Mesenchymal stem cell (in vitro differentiated cells and primary cell): ENCODE measurements at regions not wholly inside any gene's neighbourhood (a gene's known extent, or its start where the extent isn't known, plus 50 kb on each side); places are given as distances from the start of the nearest gene placed in this dataset.

ENCODE experiments used
- DNase-seq: peaks from one replicate; pipeline ENCODE4 v3.0.0-alpha.2; 2013
- H2AFZ ChIP-seq: one replicate; pipeline ENCODE4 v1.6.1; 2013; ENCODE audit warnings: low read depth, mild to moderate bottlenecking, control low read depth, inconsistent platforms, low read length, moderate library complexity
- H2AK5ac ChIP-seq: 2 replicates; pipeline ENCODE4 v1.6.1; 2013; ENCODE audit warnings: low read length, moderate library complexity, mild to moderate bottlenecking, inconsistent platforms; ENCODE audit not compliant: severe bottlenecking
- H2BK120ac ChIP-seq: one replicate; pipeline ENCODE4 v1.6.1; 2013; ENCODE audit warnings: low read depth, mild to moderate bottlenecking, inconsistent platforms, low read length, moderate library complexity
- H2BK12ac ChIP-seq, 2 experiments: one replicate each; pipeline ENCODE4 v1.6.1; 2013; ENCODE audit warnings: inconsistent platforms in 2 of 2, low read length in 2 of 2, mild to moderate bottlenecking in 2 of 2, moderate library complexity in 2 of 2, control low read depth in 1 of 2
- H2BK15ac ChIP-seq: one replicate; pipeline ENCODE4 v1.6.1; 2013; ENCODE audit warnings: mild to moderate bottlenecking, low read depth, inconsistent platforms; ENCODE audit not compliant: poor library complexity, severe bottlenecking
- H2BK5ac ChIP-seq: 2 replicates; pipeline ENCODE4 v1.6.1; 2013; ENCODE audit warnings: low read depth, mild to moderate bottlenecking, low read length, control low read depth, inconsistent platforms; ENCODE audit not compliant: poor library complexity, severe bottlenecking
- H3K14ac ChIP-seq, 2 experiments: one replicate each; pipeline ENCODE4 v1.6.1; 2013; ENCODE audit warnings: inconsistent platforms in 2 of 2, low read length in 2 of 2, control low read depth in 1 of 2, mild to moderate bottlenecking in 1 of 2, moderate library complexity in 1 of 2
- H3K18ac ChIP-seq, 2 experiments: one replicate each; pipeline ENCODE4 v1.6.1; 2013; ENCODE audit warnings: inconsistent platforms in 2 of 2, low read length in 2 of 2, control low read depth in 1 of 2, low read depth in 1 of 2, mild to moderate bottlenecking in 1 of 2
- H3K23ac ChIP-seq, 2 experiments: one replicate each; pipeline ENCODE4 v1.6.1; 2013; ENCODE audit warnings: inconsistent platforms in 2 of 2, low read length in 2 of 2, mild to moderate bottlenecking in 2 of 2, moderate library complexity in 2 of 2, control low read depth in 1 of 2
- H3K27ac ChIP-seq: 2 replicates; pipeline ENCODE4 v1.5.1; 2013; ENCODE audit warnings: mild to moderate bottlenecking, moderate library complexity, low read length, control low read depth, inconsistent platforms; ENCODE audit not compliant: poor library complexity, severe bottlenecking
- H3K27me3 ChIP-seq, 2 experiments: 2 replicates each; pipeline versions ENCODE4 v1.6.1 to v1.7.0; 2013; ENCODE audit warnings: low read length in 2 of 2, mild to moderate bottlenecking in 2 of 2, moderate library complexity in 2 of 2, control low read depth in 1 of 2, inconsistent platforms in 1 of 2; ENCODE audit not compliant: control insufficient read depth in 1 of 2, insufficient read depth in 1 of 2
- H3K36me3 ChIP-seq, 2 experiments: 2 replicates each; pipeline versions ENCODE4 v1.6.1 to v1.7.0; 2013; ENCODE audit warnings: low read length in 2 of 2, control low read depth in 1 of 2, inconsistent platforms in 1 of 2, low read depth in 1 of 2, mild to moderate bottlenecking in 1 of 2; ENCODE audit not compliant: insufficient read depth in 2 of 2, control insufficient read depth in 1 of 2
- H3K4ac ChIP-seq, 2 experiments: one replicate each; pipeline ENCODE4 v1.6.1; 2013; ENCODE audit warnings: inconsistent platforms in 2 of 2, low read length in 2 of 2, mild to moderate bottlenecking in 2 of 2, moderate library complexity in 2 of 2, control low read depth in 1 of 2, low read depth in 1 of 2
- H3K4me1 ChIP-seq: 2 replicates; pipeline ENCODE4 v1.6.1; 2013; ENCODE audit warnings: low read depth, low read length, control low read depth; ENCODE audit not compliant: control insufficient read depth, insufficient read depth
- H3K4me2 ChIP-seq: 2 replicates; pipeline ENCODE4 v1.6.1; 2013; ENCODE audit warnings: low read length, mild to moderate bottlenecking, inconsistent platforms; ENCODE audit not compliant: poor library complexity, severe bottlenecking
- H3K4me3 ChIP-seq, 2 experiments: 2 replicates each; pipeline versions ENCODE4 v1.5.1 to v1.7.0; 2013; ENCODE audit warnings: low read length in 2 of 2, mild to moderate bottlenecking in 2 of 2, control low read depth in 1 of 2, low read depth in 1 of 2; ENCODE audit not compliant: insufficient read depth in 1 of 2
- H3K79me1 ChIP-seq: replicated peaks from 2 replicates; pipeline ENCODE4 v1.6.1; 2013; ENCODE audit warnings: mild to moderate bottlenecking, control low read depth, low read length, inconsistent platforms; ENCODE audit not compliant: poor library complexity, severe bottlenecking
- H3K9ac ChIP-seq: 2 replicates; pipeline ENCODE4 v1.7.0; 2013; ENCODE audit warnings: mild to moderate bottlenecking, low read length, moderate library complexity
- H3K9me3 ChIP-seq: 2 replicates; pipeline ENCODE4 v1.7.0; 2013; ENCODE audit warnings: mild to moderate bottlenecking, low read length; ENCODE audit not compliant: control insufficient read depth
- H4K8ac ChIP-seq: one replicate; pipeline ENCODE4 v1.6.1; 2013; ENCODE audit warnings: inconsistent platforms, mild to moderate bottlenecking, low read length, moderate library complexity
- H4K91ac ChIP-seq: one replicate; pipeline ENCODE4 v1.6.1; 2013; ENCODE audit warnings: mild to moderate bottlenecking, low read length, inconsistent platforms
- WGBS: methylation state at CpG from one replicate; pipeline ENCODE4 v1.1.7; 2013; ENCODE audit warnings: mixed read lengths; 5-methylcytosine and 5-hydroxymethylcytosine counted together

DNA sequence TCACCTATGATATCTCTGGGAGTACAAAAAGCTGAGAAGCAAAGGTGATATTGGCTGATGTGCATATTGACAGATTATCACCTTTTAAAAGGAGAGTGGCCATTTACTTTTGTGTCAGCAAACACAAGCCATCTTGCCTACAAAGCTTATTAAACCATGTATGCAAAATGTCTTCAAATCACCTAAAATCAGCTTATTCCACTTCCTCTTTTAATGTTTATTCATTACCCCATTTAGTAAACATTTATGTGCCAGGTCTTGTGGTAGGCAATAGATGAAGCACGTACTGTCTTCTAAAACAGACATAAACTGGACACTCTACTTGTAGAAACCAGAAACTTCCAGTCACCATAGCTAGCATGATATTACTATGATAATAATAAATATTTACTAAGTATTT lies 354.6 kb downstream of the RBM26 start:
- DNase-seq = no peak
- H2AFZ ChIP-seq = no peak overlapping the region
- H2BK12ac ChIP-seq = no peak overlapping the region
- H3K79me1 ChIP-seq = no peaks in the 10 kb centered on the region
- H2BK15ac ChIP-seq = no peak overlapping the region
- no peaks in the 10 kb centered on the region for H3K27me3 ChIP-seq
- H4K91ac ChIP-seq = no peak overlapping the region
- H3K14ac ChIP-seq = no peak overlapping the region
- no peak overlapping the region for H3K23ac ChIP-seq
- no peaks in the 10 kb centered on the region for H3K4me1 ChIP-seq
- no peak overlapping the region for H3K4ac ChIP-seq
- no peak overlapping the region for H2BK120ac ChIP-seq
- no peak overlapping the region for H3K27ac ChIP-seq
- no peak overlapping the region for H3K18ac ChIP-seq
- no peak overlapping the region for H3K4me3 ChIP-seq
- whole genome bisulfite sequencing = no CpG with 5 or more reads among the region's 1 CpG
- H3K9me3 ChIP-seq = no peaks in the 10 kb centered on the region
- H2BK5ac ChIP-seq = no peak overlapping the region
- no peak overlapping the region for H3K4me2 ChIP-seq
- H3K36me3 ChIP-seq = no peaks in the 10 kb centered on the region
- no peak overlapping the region for H2AK5ac ChIP-seq
- no peak overlapping the region for H3K9ac ChIP-seq
- no peak overlapping the region for H4K8ac ChIP-seq

DNA sequence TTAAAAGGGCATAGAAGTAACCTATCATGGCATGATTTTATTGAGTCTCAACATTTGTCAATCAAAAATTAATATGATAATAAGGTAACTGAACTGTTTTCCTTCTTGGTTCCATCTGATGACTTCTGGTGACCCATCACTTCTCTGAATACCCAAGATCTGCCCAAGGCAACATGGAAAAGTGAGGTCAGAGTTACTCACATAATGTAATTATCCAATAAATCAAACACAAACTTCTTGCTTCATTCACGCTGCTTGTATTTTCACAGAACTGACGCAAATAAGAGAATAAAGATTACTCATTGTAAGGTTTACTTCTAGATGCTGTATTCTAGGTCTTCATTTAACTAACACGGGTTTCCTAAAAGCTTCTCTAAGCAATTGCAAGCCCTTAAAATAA lies 361.6 kb downstream of the RBM26 start:
- no peak overlapping the region for H2BK12ac ChIP-seq
- no peak for DNase-seq
- H3K23ac ChIP-seq = no peak overlapping the region

DNA sequence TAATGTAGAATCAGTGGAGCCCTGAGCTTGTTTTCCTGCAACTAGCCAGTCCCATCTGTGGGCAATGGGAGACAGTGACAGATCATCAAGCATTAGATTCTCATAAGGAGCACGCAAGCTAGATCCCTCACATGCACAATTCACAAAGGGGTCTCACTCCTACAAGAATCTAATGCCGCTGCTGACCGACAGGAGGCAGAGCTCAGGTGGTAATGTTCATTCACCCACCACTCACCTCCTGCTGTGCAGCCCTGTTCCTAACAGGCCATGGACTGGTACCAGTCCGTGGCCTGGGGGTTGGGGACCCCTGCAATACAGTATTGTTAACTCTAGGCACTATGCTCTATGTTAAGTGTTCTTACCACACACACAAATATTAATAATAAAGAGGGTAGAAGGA lies 362.8 kb downstream of the RBM26 start:
- Histone ChIP-seq H2AK5ac (no peak overlapping the region), H2BK15ac (no peak overlapping the region), H2BK5ac (no peak overlapping the region), H2AFZ (no peak overlapping the region), H3K79me1 (no peaks in the 10 kb centered on the region), H3K9me3 (no peaks in the 10 kb centered on the region), H3K14ac (no peak overlapping the region), H2BK12ac (no peak overlapping the region), H3K4me1 (no peaks in the 10 kb centered on the region), H3K27me3 (no peaks in the 10 kb centered on the region), H3K4me2 (no peak overlapping the region), H2BK120ac (no peak overlapping the region), H4K91ac (no peak overlapping the region), H3K18ac (no peak overlapping the region), H4K8ac (no peak overlapping the region), H3K23ac (no peak overlapping the region), H3K4me3 (no peak overlapping the region), H3K27ac (no peak overlapping the region), H3K4ac (no peak overlapping the region), H3K9ac (no peak overlapping the region), H3K36me3 (no peaks in the 10 kb centered on the region)
- whole genome bisulfite sequencing = 32% methylated on average over 3 of the region's 4 CpGs
- no peak for DNase-seq

More for the DNA sequence above, 361.6 kb downstream of the RBM26 start:
- H3K9ac ChIP-seq = no peak overlapping the region
- no peak overlapping the region for H3K4me2 ChIP-seq
- no peak overlapping the region for H3K14ac ChIP-seq
- H3K9me3 ChIP-seq = no peaks in the 10 kb centered on the region
- no peak overlapping the region for H2BK5ac ChIP-seq
- H4K91ac ChIP-seq = no peak overlapping the region
- WGBS = no CpG with 5 or more reads among the region's 3 CpGs
- no peaks in the 10 kb centered on the region for H3K4me1 ChIP-seq
- H2AK5ac ChIP-seq = no peak overlapping the region
- H2BK120ac ChIP-seq = no peak overlapping the region
- H2AFZ ChIP-seq = no peak overlapping the region
- H3K4me3 ChIP-seq = no peak overlapping the region
- H4K8ac ChIP-seq = no peak overlapping the region
- no peaks in the 10 kb centered on the region for H3K79me1 ChIP-seq
- H3K27me3 ChIP-seq = no peaks in the 10 kb centered on the region
- no peak overlapping the region for H3K18ac ChIP-seq
- no peak overlapping the region for H2BK15ac ChIP-seq
- H3K36me3 ChIP-seq = no peaks in the 10 kb centered on the region
- H3K27ac ChIP-seq = no peak overlapping the region
- no peak overlapping the region for H3K4ac ChIP-seq

DNA sequence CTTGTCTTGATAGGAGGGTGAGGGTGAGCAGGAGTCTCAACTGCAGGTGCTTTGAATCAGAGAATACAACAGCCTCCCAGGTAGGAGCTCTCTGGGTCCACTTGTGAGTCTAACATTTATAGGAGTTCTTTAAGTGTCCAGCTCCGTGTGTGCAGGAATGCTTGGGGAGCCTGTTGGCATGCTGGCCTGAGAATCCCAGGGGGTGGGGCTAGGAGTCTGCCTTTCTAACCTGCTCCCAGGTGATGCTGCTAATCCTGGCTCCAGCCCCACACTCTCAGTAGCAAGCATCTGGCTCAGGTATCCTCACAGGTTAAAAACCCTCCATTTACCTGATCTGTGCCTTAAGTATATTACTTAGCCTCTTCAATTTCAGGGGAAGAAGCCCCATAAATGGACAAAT lies 368.9 kb downstream of the RBM26 start:
- no peaks in the 10 kb centered on the region for H3K9me3 ChIP-seq
- no peak overlapping the region for H3K4me3 ChIP-seq
- H3K18ac ChIP-seq = no peak overlapping the region
- no peak overlapping the region for H2BK12ac ChIP-seq
- H3K9ac ChIP-seq = no peak overlapping the region
- no peak overlapping the region for H4K8ac ChIP-seq
- no peak overlapping the region for H3K23ac ChIP-seq
- no peaks in the 10 kb centered on the region for H3K79me1 ChIP-seq
- H2AFZ ChIP-seq = no peak overlapping the region
- H3K4me2 ChIP-seq = no peak overlapping the region
- H3K14ac ChIP-seq = no peak overlapping the region
- no peak overlapping the region for H4K91ac ChIP-seq
- no peak overlapping the region for H2BK120ac ChIP-seq
- no peak overlapping the region for H2BK5ac ChIP-seq
- H3K4ac ChIP-seq = no peak overlapping the region
- H3K27me3 ChIP-seq = no peaks in the 10 kb centered on the region
- no peaks in the 10 kb centered on the region for H3K36me3 ChIP-seq
- no peak overlapping the region for H2BK15ac ChIP-seq
- no peak for DNase-seq
- no peak overlapping the region for H3K27ac ChIP-seq
- no peaks in the 10 kb centered on the region for H3K4me1 ChIP-seq
- no peak overlapping the region for H2AK5ac ChIP-seq
- no CpG with 5 or more reads among the region's 1 CpG for WGBS
